Left kidney (tissue), 1 donor: ENCODE measurements at regions not wholly inside any gene's neighbourhood (a gene's known extent, or its start where the extent isn't known, plus 50 kb on each side); places are given as distances from the start of the nearest gene placed in this dataset.

Experiments used
- DNase-seq: peaks from one replicate; pipeline ENCODE4 v3.0.0-alpha.2; 2013

DNA sequence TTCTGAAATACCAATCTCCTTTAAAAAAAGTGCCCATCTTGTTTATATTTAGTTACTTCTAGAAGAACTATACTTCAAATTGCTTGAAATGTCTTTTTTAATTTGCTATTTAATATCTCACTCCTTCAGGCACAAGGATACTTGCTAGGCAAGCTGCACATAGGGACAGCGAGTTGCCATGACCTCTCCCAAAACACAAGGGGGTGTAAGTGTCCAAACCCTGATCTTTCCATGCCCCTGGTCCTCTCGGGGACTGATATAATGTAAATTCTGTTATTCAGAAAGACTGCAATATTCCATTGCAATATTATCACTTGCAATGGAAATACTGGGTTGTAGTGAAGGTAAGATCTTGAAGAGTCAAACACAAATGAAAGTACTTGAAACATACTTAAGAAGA, 480.4 kb downstream of the CETN3 start:
- DNase-seq = no peak

DNA sequence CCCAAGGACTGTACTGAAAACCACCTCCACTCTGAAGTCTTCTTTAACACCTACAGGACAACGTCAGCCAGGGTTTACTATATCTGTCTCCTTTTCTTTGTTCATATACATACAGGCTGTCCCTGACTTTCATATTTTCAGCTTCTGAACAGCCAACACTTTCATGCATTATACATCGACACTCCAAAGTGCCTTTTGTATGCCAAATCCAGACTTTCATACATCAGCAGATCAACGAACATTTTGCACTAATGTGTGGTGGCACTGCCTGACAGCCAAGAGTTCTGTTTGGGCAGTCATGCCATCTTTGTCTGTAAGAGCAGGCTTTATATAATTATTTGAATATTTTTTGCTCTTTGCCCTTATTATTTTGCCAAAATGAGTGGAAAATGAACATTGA, 487.4 kb downstream of the CETN3 start:
- DNase-seq = no peak

DNA sequence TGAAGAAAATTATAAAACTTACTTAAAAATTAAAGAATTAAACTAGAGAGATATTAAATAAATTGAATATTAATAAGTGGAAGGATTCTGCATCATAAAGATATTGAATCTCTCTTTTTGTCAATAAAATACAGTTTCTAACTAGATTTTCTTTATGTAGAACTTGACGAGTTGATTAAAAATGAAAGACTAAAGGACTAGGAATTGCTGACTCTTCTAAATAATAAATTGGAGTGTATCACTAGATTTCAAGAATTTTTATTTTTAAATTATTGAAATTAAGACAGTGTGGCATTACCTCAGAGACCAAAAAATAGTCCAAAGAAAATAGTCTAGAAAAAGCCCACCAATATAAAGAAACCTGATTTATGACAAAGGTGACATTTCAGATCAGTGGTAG, 492.4 kb downstream of the CETN3 start:
- DNase-seq = no peak

DNA sequence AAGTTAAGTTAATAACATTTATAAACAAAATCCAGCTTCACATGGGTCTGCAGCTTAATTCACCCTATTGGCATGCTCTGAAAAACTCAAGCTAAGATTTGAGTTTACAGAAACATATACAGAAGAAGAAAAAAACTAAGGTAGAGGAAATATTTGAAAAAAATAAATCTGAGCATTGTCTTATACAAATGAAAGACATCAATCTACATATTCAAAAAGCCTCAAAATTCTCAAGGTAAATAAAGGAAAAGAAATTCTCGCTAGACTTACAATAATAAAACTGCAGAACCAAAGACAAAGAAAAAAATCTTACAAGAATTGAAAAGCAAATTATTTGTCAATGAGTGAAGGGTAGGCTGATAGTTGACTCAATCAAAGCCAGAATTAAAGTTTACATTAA, 493.4 kb downstream of the CETN3 start:
- no peak for DNase-seq

DNA sequence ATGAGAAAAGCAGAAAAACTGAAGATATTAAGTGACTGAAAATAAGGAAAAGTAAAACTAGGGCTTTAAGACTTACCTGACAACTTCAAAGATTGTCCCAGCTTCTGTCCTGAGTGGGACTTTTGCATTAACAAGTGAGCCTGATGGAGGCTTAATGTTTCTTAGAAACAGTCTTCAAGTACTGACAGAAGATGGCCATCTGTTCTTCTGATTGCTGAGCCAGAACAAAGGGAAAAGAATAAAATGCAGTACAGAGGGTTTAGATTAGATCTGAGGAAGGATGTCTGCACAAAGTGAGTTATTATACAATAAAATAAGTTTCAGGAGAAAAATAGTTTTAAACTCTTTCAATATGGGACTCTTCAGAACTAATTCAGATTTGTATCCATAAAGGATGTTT, 500.7 kb downstream of the CETN3 start:
- DNase-seq = no peak

DNA sequence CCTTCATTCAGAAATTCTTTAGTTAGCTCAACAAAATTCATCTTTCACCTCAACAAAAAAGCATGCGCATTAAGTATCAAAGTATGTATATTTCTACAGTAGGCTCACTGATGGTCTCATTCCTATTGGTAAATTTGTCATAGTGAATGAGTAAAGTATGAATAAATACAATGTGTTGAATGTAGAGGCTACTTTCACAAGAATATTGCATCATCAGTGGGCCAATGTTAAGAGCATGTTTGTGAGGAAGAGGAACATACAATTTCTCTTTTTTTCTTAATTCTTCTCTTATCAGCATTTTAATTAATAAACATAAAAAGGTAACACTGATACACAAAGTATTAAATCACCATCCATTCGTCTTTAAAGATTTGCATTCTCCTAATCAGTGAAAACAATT, 505.1 kb downstream of the CETN3 start:
- DNase-seq = no peak

DNA sequence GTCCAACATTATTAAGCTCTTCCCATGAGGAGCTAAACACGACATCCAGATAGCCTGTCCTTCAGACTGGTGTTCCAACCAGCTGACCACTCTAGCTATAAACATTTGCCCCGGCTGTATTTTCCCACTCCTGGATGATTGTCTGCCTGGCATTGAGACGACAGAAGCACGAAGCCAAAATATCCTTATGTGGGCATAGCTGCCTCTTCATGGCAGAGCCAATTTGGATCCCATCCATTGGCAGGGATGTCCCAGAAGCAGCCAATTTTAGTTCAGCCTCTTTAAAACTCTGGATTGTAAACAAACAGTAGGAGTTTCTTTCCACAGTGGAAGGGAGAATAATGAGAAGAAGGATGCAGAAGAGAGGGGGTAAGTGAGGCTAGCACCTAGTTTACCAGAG, 507.6 kb downstream of the CETN3 start:
- DNase-seq = no peak

DNA sequence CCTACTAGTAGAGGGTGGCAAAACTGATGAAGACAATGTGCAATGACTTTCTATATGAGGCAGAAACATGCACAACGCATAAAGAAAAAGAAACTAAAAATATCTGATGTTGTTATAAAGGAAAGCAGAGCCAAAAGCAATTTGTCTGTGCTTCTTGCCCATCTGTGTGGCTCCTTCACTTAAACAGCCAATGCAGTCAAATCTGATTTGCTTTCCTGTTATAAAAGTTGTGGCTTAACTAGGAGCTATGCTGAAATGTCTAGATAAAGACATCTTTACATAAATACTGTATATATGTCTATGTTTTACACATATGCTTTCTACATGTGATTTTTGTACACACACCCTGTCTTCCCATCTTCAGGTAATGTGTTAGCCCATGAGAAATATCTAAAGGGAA, 508.2 kb downstream of the CETN3 start:
- DNase-seq = no peak

DNA sequence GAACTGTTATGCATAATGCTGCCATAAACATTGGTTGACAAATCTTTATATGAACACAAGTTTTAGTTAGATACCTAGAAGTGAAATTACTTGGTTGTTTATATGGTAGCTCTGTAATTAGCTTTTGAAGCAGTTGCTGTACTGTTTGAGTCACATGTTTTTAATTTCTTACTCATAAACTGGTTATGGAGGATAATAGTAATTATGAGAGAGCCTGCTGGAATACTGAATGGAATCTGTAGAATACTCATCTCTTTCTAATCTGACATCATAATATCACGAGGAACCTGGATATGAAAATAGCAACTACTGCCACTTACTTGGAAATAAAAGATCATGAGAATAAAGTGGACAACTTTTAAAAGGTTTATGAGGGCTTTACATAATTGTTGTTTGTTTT, 509.2 kb downstream of the CETN3 start:
- no peak for DNase-seq

DNA sequence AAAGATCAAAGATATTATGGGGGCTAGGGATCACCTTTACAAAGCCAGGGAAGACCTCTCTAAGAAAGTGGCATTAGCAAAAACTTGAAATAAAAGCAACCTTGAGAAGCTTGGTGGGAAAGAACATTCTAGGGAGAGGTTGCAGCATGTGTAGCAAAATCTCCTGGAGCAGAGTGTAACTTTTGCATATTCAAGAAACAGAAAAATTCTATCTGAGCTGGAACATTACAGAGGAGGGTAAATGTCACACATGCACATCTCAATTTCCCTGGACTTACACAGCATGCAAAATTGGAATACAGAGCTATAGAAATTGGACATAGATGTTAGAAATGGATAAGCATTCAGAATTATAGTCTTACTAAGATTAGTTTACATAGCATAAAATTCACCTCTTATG, 510.0 kb downstream of the CETN3 start:
- no peak for DNase-seq

DNA sequence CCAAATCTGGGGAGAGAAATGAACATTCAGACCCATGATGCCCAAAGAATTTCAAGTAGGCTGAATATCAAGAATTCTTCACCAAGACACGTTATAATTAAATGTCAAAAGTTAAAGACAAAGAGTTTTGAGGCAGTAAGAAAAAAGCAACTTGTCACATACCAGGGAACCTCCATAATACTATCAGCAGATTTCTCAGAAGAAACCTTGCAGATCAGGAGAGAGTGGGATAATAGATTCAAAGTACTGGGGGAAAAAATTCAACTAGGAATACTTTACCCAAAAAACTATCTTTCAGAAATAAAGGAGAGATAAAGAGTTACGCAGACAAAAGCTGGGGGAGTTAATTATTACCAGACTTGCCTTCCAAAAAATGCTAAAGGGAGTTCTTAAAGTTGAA, 516.0 kb downstream of the CETN3 start:
- DNase-seq = no peak

DNA sequence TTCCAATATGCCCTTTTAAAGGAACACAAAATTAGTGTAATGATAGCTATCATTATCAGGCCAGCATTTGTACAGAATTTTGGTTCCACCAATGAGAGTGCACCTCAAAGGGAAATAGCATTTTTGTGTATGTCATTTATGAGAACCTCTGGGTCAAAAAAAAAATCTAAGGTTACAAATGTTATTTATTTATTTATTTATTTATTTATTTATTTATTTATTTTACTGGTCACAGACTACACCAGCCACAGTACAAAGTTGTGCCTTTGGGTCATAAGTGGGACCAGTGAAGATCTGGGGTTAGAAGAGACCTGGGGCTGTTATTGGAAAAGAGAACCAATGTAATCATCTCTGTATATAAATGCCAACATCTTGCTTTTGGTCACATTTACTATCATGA, 523.9 kb downstream of the CETN3 start:
- no peak for DNase-seq

DNA sequence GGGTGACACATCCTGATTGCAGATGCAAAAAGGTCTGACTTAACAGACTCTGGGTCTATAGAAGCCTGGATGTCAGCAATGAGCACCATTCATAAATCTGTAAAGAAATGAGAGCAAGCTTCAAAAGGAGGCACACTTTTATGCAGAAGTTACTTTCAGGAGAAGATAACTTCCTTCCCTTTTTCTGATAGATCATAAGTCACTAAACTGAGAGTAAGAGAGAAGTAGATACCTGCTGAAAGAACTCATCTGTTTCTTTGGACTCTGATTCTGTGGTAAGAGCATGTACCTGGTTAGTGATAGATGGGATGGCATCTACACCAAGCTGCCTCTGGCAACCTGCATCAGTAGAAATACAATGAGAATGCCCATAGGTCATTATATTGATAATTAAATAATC, 525.6 kb downstream of the CETN3 start:
- no peak for DNase-seq

DNA sequence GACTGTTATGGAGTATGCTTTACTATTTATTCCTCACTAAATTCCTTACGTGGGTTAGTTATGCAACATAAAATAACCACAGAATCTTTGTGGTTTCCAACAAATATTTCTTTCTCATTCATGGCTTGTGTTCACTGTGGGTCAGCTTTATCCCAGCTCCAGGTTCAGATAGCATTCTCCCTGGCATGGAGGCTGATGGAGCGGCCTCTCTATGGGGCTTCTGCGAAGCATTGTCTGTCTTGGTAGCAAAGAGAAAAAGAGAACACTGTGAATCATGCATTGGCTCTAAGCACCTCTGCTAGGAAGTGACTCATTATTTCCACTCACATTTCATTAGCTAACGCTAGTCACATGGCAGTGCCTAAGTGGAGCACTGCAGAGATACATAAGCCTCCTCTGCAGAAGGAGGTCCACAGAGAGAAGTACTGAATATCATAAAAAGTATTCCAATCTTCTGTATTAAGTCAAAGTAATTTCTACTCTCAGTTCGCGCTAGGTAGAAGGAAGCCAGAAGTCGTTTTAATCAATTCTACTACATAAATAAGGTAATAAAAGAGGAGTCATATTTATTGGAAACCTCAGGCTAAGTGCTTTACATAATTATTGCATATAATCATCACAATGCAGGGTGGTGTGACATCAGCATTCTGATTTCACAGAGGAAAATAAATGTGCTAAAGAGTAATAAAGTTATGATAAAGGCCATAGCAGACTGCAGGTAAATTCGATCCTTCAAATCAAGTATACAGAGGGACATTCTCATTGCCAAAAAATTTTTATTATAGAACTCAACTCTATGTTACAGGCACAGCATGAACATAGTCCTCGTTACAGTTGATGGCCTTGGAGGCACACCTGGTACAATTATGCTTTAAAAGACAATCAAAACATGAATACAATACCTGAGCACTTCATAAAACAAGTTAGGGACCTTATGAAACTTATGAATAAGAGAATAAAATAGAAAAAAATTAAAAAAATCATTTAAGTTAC, 531.1 kb downstream of the CETN3 start:
- no peak for DNase-seq

DNA sequence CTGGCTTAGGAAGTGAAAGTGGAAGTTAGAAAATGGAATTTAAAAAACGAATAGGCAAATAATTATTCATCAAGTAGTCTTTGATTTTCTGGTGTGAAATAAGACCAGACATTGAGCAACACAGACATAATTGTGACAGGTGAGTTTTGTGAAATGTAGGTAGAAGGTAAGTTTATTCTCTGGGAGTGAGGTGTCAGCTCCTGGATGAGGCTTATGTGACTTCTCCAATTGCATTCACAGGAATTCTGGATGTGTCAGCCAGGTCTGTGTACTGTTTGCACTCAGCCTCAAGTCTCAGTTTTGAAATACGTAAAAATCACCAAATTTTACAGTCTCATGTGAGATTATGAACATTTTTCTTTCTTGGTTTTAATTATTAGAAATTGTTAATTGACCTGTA, 537.6 kb downstream of the CETN3 start:
- no peak for DNase-seq

DNA sequence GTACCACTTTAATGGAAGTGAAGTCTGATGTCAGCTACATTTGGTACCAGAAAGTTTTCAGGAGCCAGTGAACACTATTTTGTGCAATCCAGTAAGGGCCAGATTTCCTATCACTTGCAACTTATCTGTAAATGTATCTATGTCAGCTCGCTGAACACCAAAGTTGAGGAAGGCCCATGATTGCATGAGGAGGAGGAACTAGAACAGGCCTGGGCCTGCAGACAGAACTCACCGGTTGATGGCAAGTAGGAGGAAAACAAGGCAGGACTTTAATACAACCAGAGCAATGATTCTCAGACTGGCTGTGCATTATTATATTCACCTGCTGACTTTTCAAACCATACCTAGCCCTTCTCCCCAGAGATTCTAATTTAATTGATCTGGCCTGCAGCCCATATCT, 540.2 kb downstream of the CETN3 start:
- no peak for DNase-seq

DNA sequence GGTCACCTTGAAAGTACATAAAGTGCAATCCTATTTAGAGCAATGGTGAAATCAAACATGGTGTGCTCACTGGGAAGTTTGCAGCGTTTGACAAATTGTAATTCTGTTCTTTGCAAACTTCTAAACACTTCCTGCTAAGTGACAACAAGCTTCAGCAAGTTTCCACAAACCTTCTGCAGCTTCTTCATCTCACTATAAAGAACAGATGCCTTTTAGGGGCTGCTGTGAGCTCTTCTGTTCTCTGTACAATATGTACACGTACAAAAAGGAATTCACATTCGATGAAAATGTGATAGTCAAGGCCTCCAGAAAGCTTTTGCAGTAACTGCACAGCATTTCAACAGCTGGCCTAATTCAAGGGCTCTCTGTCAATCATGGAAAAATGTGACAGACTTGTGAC, 543.1 kb downstream of the CETN3 start:
- DNase-seq = no peak

DNA sequence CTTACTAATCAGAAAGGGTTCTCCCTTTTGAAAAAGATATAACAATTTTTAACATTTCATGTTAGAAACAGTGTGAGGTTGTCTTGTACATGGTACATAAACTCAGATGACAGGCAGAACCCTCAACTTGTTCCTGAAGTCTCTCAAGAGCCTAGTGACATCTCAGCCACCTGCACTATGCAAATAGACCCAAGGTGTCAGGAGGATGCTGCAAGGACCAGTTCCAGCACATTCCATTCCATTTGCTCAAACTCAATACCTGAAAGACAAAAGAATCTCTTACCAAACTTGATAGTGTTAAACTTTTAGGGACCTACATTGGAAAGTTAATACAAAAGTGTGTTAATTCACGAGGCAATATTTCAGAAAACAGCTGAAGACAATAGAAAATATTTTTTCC, 544.6 kb downstream of the CETN3 start:
- DNase-seq = no peak

DNA sequence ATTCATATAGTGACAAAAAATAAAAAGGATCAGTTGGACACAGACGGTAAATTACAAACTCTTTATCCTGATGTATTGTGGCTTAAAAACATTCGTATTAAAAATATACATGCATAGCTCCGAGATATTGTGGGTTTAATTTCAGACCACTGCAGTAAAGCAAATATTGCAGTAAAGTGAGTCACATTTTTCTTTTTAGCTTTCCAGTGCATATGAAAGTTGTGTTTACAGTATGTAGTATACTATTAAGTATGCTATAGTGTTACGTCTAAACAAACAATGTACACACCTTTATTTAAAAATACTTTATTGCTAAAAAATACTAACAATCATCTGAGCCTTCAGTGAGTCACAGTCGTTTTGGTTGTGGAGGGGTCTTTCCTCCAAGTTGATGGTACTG, 551.8 kb downstream of the CETN3 start:
- DNase-seq = no peak

DNA sequence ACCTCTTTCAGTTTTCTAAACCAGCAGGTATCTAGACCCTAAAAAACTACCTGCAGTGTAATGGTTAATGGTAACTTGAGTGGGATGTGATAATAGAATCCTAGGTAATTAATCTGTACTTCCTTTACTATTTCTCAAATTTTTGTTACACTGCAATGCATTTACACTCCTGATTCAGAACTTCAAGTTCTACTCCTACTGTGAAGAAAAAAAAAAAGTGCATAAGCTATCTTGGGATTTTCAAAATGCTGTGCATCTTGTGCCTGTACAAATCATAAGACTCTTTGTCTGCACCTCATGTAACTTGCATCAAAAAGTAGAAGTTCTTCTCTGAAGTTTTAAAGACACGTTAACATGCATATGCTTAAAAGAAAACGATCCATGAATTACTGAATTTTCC, 554.1 kb downstream of the CETN3 start:
- DNase-seq = no peak

DNA sequence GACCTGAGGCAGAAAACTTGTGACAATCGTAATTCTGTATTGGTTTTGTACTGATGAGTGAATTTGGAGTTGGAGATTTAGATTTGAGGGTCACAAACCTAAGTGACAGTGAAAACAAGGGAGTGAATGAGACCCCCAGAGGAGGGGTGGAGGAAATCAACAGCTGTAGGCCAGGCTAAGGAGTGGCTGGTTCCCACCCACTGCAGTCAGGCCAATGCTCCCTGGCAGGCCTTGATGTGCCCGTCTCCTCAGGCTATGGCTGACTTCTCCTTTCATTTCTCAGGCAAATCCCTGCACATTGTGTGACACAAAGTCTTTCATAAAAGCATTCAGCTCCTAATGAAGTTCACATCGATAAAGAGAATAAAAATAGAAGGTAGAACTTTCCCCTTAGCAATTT, 557.6 kb downstream of the CETN3 start:
- DNase-seq = no peak

DNA sequence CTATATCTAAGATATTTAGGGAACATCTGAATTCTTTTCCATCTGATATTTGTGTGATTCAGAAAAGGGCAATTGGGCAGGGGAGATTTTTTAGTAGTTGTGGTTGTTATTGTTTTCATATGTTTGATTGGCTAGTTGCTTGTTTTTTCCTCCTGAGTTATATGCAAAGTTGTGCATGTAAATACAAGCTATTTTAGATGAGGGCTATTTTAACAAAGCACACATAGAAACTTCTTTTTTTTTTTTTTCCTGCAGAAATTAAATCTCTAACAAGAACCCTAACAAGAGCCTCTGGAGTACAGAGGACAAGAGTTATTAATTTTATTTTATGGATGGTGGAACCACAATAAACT, 559.1 kb downstream of the CETN3 start:
- DNase-seq = no peak

DNA sequence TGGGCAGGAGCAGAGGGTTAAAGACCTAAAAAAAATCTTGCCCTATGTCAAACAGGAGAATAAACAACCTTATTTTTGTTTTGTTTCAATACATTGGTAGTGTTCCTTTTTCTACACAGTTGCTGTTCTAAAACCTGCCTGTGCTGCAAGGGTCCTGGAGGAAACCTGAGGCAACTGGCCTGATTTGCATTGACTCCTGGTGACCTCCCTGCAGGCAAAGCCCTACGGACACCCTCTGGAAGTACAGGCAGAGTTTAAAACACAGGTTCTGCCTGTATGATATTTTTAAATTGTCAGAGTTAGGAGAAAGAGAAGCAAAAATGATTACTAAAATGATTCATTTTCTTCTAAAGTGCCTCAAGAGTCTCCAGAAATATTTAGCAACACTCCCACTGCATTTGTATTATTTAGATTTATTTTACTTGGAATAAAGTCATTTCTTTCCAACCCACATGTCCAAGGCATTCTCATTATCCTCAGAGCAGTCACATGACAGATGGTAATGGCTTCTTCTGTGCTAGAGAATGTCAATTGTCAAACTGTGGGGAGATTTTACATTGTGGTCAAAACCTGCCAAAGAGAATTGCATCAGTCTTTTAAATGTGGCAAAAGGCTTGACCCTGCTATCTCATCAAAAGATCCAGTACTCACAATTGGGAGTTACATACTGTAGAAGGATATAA, 559.6 kb downstream of the CETN3 start:
- no peak for DNase-seq

DNA sequence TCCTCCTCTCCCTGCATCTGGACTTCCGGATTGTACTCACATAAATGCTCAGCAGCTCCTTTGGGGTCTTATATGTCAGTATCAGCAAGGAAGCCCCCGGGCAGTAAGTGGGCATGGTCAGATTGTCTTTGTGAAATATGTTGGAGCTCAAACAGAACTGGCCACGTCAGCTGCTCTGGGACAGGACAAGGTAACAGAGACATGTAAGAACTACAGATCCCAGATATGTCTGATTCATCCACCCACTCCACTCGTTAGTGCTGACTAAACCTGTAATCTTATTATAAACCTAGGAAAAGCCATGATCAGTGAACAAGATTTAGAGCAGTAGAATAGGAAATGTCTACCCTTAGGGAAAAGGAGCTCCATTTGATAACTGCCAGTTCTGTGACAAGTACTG, 561.8 kb downstream of the CETN3 start:
- no peak for DNase-seq
